Lower lobe of right lung (tissue), 2 donors: ENCODE measurements at regions not wholly inside any gene's neighbourhood (a gene's known extent, or its start where the extent isn't known, plus 50 kb on each side); places are given as distances from the start of the nearest gene placed in this dataset.

Experiments
- ATAC-seq, 2 donors: fragments of 200-7000 bp; cut with Tn5 transposase; one replicate each; pipeline ENCODE4 v1.9.1; 2020 to 2022; ENCODE audit warnings: mild to moderate bottlenecking in 2 of 2, moderate library complexity in 2 of 2
- DNase-seq: peaks from one replicate; pipeline ENCODE4 v3.0.0-alpha.2; 2020
- H3K27ac ChIP-seq: fragments of 200-600 bp; one replicate; pipeline ENCODE4 v1.8.0; 2022
- H3K27me3 ChIP-seq: fragments of 200-600 bp; one replicate; pipeline ENCODE4 v1.8.0; 2022; ENCODE audit warnings: low read depth
- H3K36me3 ChIP-seq: fragments of 200-600 bp; one replicate; pipeline ENCODE4 v1.8.0; 2022; ENCODE audit warnings: mild to moderate bottlenecking
- H3K4me1 ChIP-seq: fragments of 200-600 bp; one replicate; pipeline ENCODE4 v1.8.0; 2022
- H3K4me3 ChIP-seq: fragments of 200-600 bp; one replicate; pipeline ENCODE4 v1.8.0; 2022; ENCODE audit warnings: mild to moderate bottlenecking
- H3K9me3 ChIP-seq: fragments of 200-600 bp; one replicate; pipeline ENCODE4 v1.8.0; 2022
- CTCF ChIP-seq: fragments of 200-600 bp; IDR thresholded peaks from one replicate; pipeline ENCODE4 v1.8.0; 2022; ENCODE audit warnings: antibody characterized with exemption, mild to moderate bottlenecking
- intact Hi-C: fragments of 100-400 bp; cut with DNase I; formaldehyde crosslinking; loops from one replicate; pipeline ENCODE4 v1.11.0; 2022
- donor health status: DM: no; HTN: yes; CAD: no; lungs with severe emphysema.

- ATAC-seq (no peak), DNase-seq (no peak)
- Histone ChIP-seq H3K27me3 (peaks cover 4% of the 10 kb centered on the region), H3K4me1 (no peaks in the 10 kb centered on the region), H3K4me3 (no peak overlapping the region), H3K36me3 (no peaks in the 10 kb centered on the region), H3K9me3 (no peaks in the 10 kb centered on the region), H3K27ac (no peak overlapping the region)
- TF ChIP-seq CTCF, result no peak
- intact Hi-C loops, result no loop called here
Measured at GRCh38 chr14:94679937-94680861, 68.0 kb downstream of the SERPINA3 start.

- Histone ChIP-seq H3K9me3 (no peaks in the 10 kb centered on the region), H3K27me3 (no peaks in the 10 kb centered on the region), H3K4me1 (no peaks in the 10 kb centered on the region), H3K36me3 (no peaks in the 10 kb centered on the region), H3K4me3 (no peak overlapping the region), H3K27ac (no peak overlapping the region)
- no peak for TF ChIP-seq CTCF
- no peak for ATAC-seq
- intact Hi-C loops, result no loop called here
- no peak for DNase-seq
Measured at GRCh38 chr14:94679106-94679810, 67.1 kb downstream of the SERPINA3 start.

- no peak for ATAC-seq
- no peaks in the 10 kb centered on the region for H3K4me1 ChIP-seq
- no peaks in the 10 kb centered on the region for H3K27me3 ChIP-seq
- DNase-seq, result no peak
- H3K9me3 ChIP-seq, result no peaks in the 10 kb centered on the region
- H3K27ac ChIP-seq, result no peak overlapping the region
- no peak overlapping the region for H3K4me3 ChIP-seq
- no peaks in the 10 kb centered on the region for H3K36me3 ChIP-seq
- intact Hi-C loops, result no loop called here
- TF ChIP-seq CTCF, result no peak
Measured at GRCh38 chr14:94677747-94678146, 65.6 kb downstream of the SERPINA3 start.

GRCh38 chr14:94677213-94677612 is 65.0 kb downstream of the SERPINA3 start:
- no peak overlapping the region for H3K4me3 ChIP-seq

More at GRCh38 chr14:94677213-94677612, 65.0 kb downstream of the SERPINA3 start:
- no peaks in the 10 kb centered on the region for H3K27me3 ChIP-seq
- no peaks in the 10 kb centered on the region for H3K4me1 ChIP-seq
- intact Hi-C loops, result no loop called here
- DNase-seq (no peak), ATAC-seq (no peak)
- TF ChIP-seq CTCF, result no peak
- H3K27ac ChIP-seq, result no peak overlapping the region
- H3K9me3 ChIP-seq, result no peaks in the 10 kb centered on the region
- H3K36me3 ChIP-seq, result no peaks in the 10 kb centered on the region
